Effector memory CD4-positive, alpha-beta T cell (primary cell): ENCODE measurements at regions not wholly inside any gene's neighbourhood (a gene's known extent, or its start where the extent isn't known, plus 50 kb on each side); places are given as distances from the start of the nearest gene placed in this dataset.

Source experiments
- DNase-seq, 3 donors: peaks; one replicate each; pipeline ENCODE4 v3.0.0-alpha.2; 2020
- H3K27ac ChIP-seq: 2 replicates; pipeline ENCODE4 v1.7.0; 2013; ENCODE audit warnings: mild to moderate bottlenecking, low read length, moderate library complexity; ENCODE audit not compliant: insufficient read depth, poor library complexity, severe bottlenecking
- H3K27me3 ChIP-seq: replicated peaks from 2 replicates; pipeline ENCODE4 v1.7.0; 2013; ENCODE audit warnings: mild to moderate bottlenecking, low read length; ENCODE audit not compliant: insufficient read depth, control insufficient read depth, poor library complexity, severe bottlenecking
- H3K36me3 ChIP-seq: 2 replicates; pipeline ENCODE4 v1.7.0; 2013; ENCODE audit warnings: mild to moderate bottlenecking, low read length, moderate library complexity; ENCODE audit not compliant: control insufficient read depth, insufficient read depth
- H3K4me1 ChIP-seq: 2 replicates; pipeline ENCODE4 v1.7.0; 2013; ENCODE audit warnings: low read length, mild to moderate bottlenecking; ENCODE audit not compliant: control insufficient read depth, insufficient read depth, poor library complexity, severe bottlenecking
- H3K4me3 ChIP-seq: 2 replicates; pipeline ENCODE4 v1.7.0; 2013; ENCODE audit warnings: low read length, low read depth, mild to moderate bottlenecking; ENCODE audit not compliant: insufficient read depth, poor library complexity, severe bottlenecking
- H3K9me3 ChIP-seq: 2 replicates; pipeline ENCODE4 v1.7.0; 2013; ENCODE audit warnings: mild to moderate bottlenecking, low read length, moderate library complexity; ENCODE audit not compliant: control insufficient read depth

GRCh38 chr14:34211732-34212131 is 250.3 kb downstream of the SPTSSA start:
- no peaks in the 10 kb centered on the region for H3K27me3 ChIP-seq
- H3K4me3 ChIP-seq, result no peak overlapping the region
- no peaks in the 10 kb centered on the region for H3K9me3 ChIP-seq
- no peaks in the 10 kb centered on the region for H3K36me3 ChIP-seq
- DNase-seq, result no peak
- H3K27ac ChIP-seq, result no peak overlapping the region
- no peaks in the 10 kb centered on the region for H3K4me1 ChIP-seq

GRCh38 chr14:34208532-34208931 is 253.5 kb downstream of the SPTSSA start:
- H3K27me3 ChIP-seq, result no peaks in the 10 kb centered on the region
- no peaks in the 10 kb centered on the region for H3K36me3 ChIP-seq
- no peak overlapping the region for H3K4me3 ChIP-seq
- no peak overlapping the region for H3K27ac ChIP-seq
- no peaks in the 10 kb centered on the region for H3K9me3 ChIP-seq
- no peak for DNase-seq
- H3K4me1 ChIP-seq, result no peaks in the 10 kb centered on the region

- Histone ChIP-seq H3K27ac (no peak overlapping the region), H3K9me3 (no peaks in the 10 kb centered on the region), H3K4me1 (no peaks in the 10 kb centered on the region), H3K36me3 (no peaks in the 10 kb centered on the region), H3K4me3 (no peak overlapping the region), H3K27me3 (no peaks in the 10 kb centered on the region)
- no peak for DNase-seq
These were observed 254.9 kb upstream of the EGLN3 start for GRCh38 chr14:34205799-34206198.

- H3K4me1 ChIP-seq, result no peaks in the 10 kb centered on the region
- no peaks in the 10 kb centered on the region for H3K9me3 ChIP-seq
- no peak for DNase-seq
- H3K4me3 ChIP-seq, result no peak overlapping the region
- no peak overlapping the region for H3K27ac ChIP-seq
- no peaks in the 10 kb centered on the region for H3K36me3 ChIP-seq
- H3K27me3 ChIP-seq, result no peaks in the 10 kb centered on the region
These were observed 253.9 kb upstream of the EGLN3 start for GRCh38 chr14:34204774-34205173.

- no peaks in the 10 kb centered on the region for H3K4me1 ChIP-seq
- no peaks in the 10 kb centered on the region for H3K27me3 ChIP-seq
- H3K9me3 ChIP-seq, result no peaks in the 10 kb centered on the region
- H3K36me3 ChIP-seq, result no peaks in the 10 kb centered on the region
- DNase-seq, result no peak
- no peak overlapping the region for H3K4me3 ChIP-seq
- no peak overlapping the region for H3K27ac ChIP-seq
These were observed 252.4 kb upstream of the EGLN3 start for GRCh38 chr14:34203251-34203722.

- no peaks in the 10 kb centered on the region for H3K4me1 ChIP-seq
- DNase-seq, result no peak
- H3K4me3 ChIP-seq, result no peak overlapping the region
- H3K9me3 ChIP-seq, result no peaks in the 10 kb centered on the region
- H3K36me3 ChIP-seq, result no peaks in the 10 kb centered on the region
- H3K27ac ChIP-seq, result no peak overlapping the region
- H3K27me3 ChIP-seq, result no peaks in the 10 kb centered on the region
These were observed 251.2 kb upstream of the EGLN3 start for GRCh38 chr14:34201909-34202637.

- no peak overlapping the region for H3K4me3 ChIP-seq
- no peaks in the 10 kb centered on the region for H3K9me3 ChIP-seq
- no peak for DNase-seq
- no peak overlapping the region for H3K27ac ChIP-seq
- no peaks in the 10 kb centered on the region for H3K36me3 ChIP-seq
- H3K4me1 ChIP-seq, result no peaks in the 10 kb centered on the region
- H3K27me3 ChIP-seq, result no peaks in the 10 kb centered on the region
These were observed 248.7 kb upstream of the EGLN3 start for GRCh38 chr14:34199585-34199984.

- Histone ChIP-seq H3K27ac (no peak overlapping the region), H3K9me3 (no peaks in the 10 kb centered on the region), H3K27me3 (no peaks in the 10 kb centered on the region), H3K4me1 (no peaks in the 10 kb centered on the region), H3K36me3 (no peaks in the 10 kb centered on the region), H3K4me3 (no peak overlapping the region)
- DNase-seq, result no peak
These were observed 247.2 kb upstream of the EGLN3 start for GRCh38 chr14:34198096-34198495.

GRCh38 chr14:34195964-34196363 is 245.1 kb upstream of the EGLN3 start:
- Histone ChIP-seq H3K4me3 (no peak overlapping the region), H3K27me3 (no peaks in the 10 kb centered on the region), H3K4me1 (no peaks in the 10 kb centered on the region), H3K36me3 (no peaks in the 10 kb centered on the region), H3K9me3 (no peaks in the 10 kb centered on the region), H3K27ac (no peak overlapping the region)
- DNase-seq, result no peak

- DNase-seq, result no peak
- no peak overlapping the region for H3K4me3 ChIP-seq
- H3K9me3 ChIP-seq, result no peaks in the 10 kb centered on the region
These were observed 239.8 kb upstream of the EGLN3 start for GRCh38 chr14:34190717-34191116.

More at GRCh38 chr14:34190717-34191116, 239.8 kb upstream of the EGLN3 start:
- H3K4me1 ChIP-seq, result no peaks in the 10 kb centered on the region
- H3K27me3 ChIP-seq, result no peaks in the 10 kb centered on the region
- H3K36me3 ChIP-seq, result no peaks in the 10 kb centered on the region
- no peak overlapping the region for H3K27ac ChIP-seq
